Prostate gland (tissue), 2 donors: ENCODE measurements at regions not wholly inside any gene's neighbourhood (a gene's known extent, or its start where the extent isn't known, plus 50 kb on each side); places are given as distances from the start of the nearest gene placed in this dataset.
"Not testable (repeated sequence)": the region's sequence is repeated elsewhere in the genome, so short reads cannot be mapped to it uniquely, and the experiment has no call there.

Experiments used
- POLR2A ChIP-seq: fragments of 450-650 bp; IDR thresholded peaks from one replicate; pipeline ENCODE4 v1.6.1; 2016; ENCODE audit warnings: antibody characterized with exemption, mild to moderate bottlenecking
- TF ChIP-seq, protein P1 (sequence below), 4 experiments: fragments of 200-600 bp in 2 of 4; fragments of 450-650 bp in 2 of 4; sonication (generic) in 2 of 4; IDR thresholded peaks; 1 replicate in 3 of 4; 2 replicates in 1 of 4; pipeline ENCODE4 v1.5.1; 2016 to 2019; ENCODE audit warnings: antibody characterized with exemption in 4 of 4, mild to moderate bottlenecking in 2 of 4, moderate library complexity in 2 of 4

DNA sequence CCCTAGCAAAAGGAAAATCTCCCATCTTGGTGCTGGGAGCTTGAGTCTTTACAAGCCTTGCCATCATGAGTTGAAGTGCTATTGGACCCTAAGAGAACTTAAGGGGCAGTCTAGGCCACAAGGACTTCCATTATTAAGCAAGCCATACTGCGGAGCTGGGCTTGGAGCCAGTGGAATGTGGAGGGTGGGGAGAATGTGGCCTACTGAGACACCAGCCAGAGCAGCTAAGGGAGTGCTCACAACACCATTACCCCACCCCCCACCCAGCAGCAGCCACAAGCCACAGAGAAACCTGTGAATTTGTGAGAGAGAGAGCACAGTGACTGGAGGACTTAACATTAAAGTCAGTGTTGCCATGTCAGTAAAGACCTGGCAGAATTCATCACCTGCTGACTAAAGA, 133.0 kb upstream of the ALG10B start:
- not testable (repeated sequence) for TF ChIP-seq POLR2A
- TF ChIP-seq, protein P1, sequence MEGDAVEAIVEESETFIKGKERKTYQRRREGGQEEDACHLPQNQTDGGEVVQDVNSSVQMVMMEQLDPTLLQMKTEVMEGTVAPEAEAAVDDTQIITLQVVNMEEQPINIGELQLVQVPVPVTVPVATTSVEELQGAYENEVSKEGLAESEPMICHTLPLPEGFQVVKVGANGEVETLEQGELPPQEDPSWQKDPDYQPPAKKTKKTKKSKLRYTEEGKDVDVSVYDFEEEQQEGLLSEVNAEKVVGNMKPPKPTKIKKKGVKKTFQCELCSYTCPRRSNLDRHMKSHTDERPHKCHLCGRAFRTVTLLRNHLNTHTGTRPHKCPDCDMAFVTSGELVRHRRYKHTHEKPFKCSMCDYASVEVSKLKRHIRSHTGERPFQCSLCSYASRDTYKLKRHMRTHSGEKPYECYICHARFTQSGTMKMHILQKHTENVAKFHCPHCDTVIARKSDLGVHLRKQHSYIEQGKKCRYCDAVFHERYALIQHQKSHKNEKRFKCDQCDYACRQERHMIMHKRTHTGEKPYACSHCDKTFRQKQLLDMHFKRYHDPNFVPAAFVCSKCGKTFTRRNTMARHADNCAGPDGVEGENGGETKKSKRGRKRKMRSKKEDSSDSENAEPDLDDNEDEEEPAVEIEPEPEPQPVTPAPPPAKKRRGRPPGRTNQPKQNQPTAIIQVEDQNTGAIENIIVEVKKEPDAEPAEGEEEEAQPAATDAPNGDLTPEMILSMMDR (IDR thresholded peaks at IDR 0.05) = not testable (repeated sequence)
